Testis (tissue), 2 donors: ENCODE measurements at regions not wholly inside any gene's neighbourhood (a gene's known extent, or its start where the extent isn't known, plus 50 kb on each side); places are given as distances from the start of the nearest gene placed in this dataset.

Experiments used
- CTCF ChIP-seq, 3 experiments: fragments of 450-650 bp in 2 of 3; fragments of 200-600 bp in 1 of 3; sonication (generic) in 1 of 3; IDR thresholded peaks; one replicate each; pipeline ENCODE4 v1.5.1; 2016 to 2019; ENCODE audit warnings: antibody characterized with exemption in 3 of 3, mild to moderate bottlenecking in 2 of 3, moderate library complexity in 1 of 3
- POLR2A ChIP-seq: fragments of 450-650 bp; IDR thresholded peaks from one replicate; pipeline ENCODE4 v1.6.1; 2017; ENCODE audit warnings: antibody characterized with exemption, mild to moderate bottlenecking, moderate library complexity

GRCh38 chr6:121940728-121941127, 458.7 kb upstream of the HSF2 start:
- TF ChIP-seq CTCF (IDR thresholded peaks at IDR 0.05) (no peak), POLR2A (no peak)
